HCT116 (cell line): ENCODE measurements at regions not wholly inside any gene's neighbourhood (a gene's known extent, or its start where the extent isn't known, plus 50 kb on each side); places are given as distances from the start of the nearest gene placed in this dataset.

Experiments
- ATAC-seq: fragments of 200-7000 bp; cut with Tn5 transposase; 2 replicates; pipeline ENCODE4 v1.9.1; 2020; ENCODE audit warnings: mild to moderate bottlenecking, moderate library complexity
- BruUV-seq: library from RNA; stranded (reverse); fragments of 400-500 nt; replicated peaks from 2 replicates; lab custom pipeline; 2021; lab: Mats Ljungman, UMichigan
- CTCF ChIA-PET: fragments of 300-600 bp; sonication (Branson Sonifier 250); formaldehyde crosslinking; loops from one replicate; lab custom pipeline; 2021; ENCODE audit warnings: antibody characterized with exemption; lab: Charles Lee
- POLR2A ChIA-PET: fragments of 300-600, 350-600 bp; sonication (Branson Sonifier 250); formaldehyde crosslinking; loops from one replicate; lab custom pipeline; 2021; ENCODE audit warnings: antibody characterized with exemption; lab: Charles Lee
- RAD21 ChIA-PET, 2 experiments: fragments of 300-600 bp; sonication (Branson Sonifier 250); formaldehyde crosslinking; loops; one replicate each; lab custom pipeline; 2023; ENCODE audit warnings: low total read pairs in 2 of 2; ENCODE audit not compliant: uncharacterized antibody in 2 of 2, unreplicated experiment in 2 of 2, low non-redundant PET in 1 of 2; lab: Charles Lee
- DNase-seq: peaks from one replicate; pipeline ENCODE4 v3.0.0-alpha.2; 2010; ENCODE audit warnings: low read depth, low spot score
- H2AFZ ChIP-seq: fragments of 200-600 bp; shearing (Covaris generic), sonication (generic); 2 replicates; pipeline ENCODE4 v1.6.1; 2017; ENCODE audit warnings: low read depth, mixed run types, mixed read lengths, antibody characterized with exemption, low read length; ENCODE audit not compliant: poor library complexity, severe bottlenecking
- H3K27ac ChIP-seq: 2 replicates; pipeline ENCODE4 v1.5.1; 2012; ENCODE audit warnings: low read depth, low read length
- H3K27me3 ChIP-seq: fragments of 200-600 bp; sonication (generic); 2 replicates; pipeline ENCODE4 v1.6.1; 2016; ENCODE audit warnings: mixed run types, low read length, mixed read lengths; ENCODE audit not compliant: insufficient read depth
- H3K36me3 ChIP-seq, 2 experiments: fragments of 200-500 bp in 1 of 2; fragments of 200-600 bp in 1 of 2; sonication (Bioruptor generic) in 1 of 2; sonication (generic) in 1 of 2; 2 replicates each; pipeline versions ENCODE4 v1.5.1 to v1.6.1; 2014 to 2016; ENCODE audit warnings: low read length in 2 of 2, inconsistent platforms in 1 of 2, mixed read lengths in 1 of 2, mixed run types in 1 of 2; ENCODE audit not compliant: insufficient read depth in 2 of 2, control insufficient read depth in 1 of 2
- H3K4me1 ChIP-seq, 2 experiments: fragments of 200-600 bp in 1 of 2; sonication (generic) in 1 of 2; 2 replicates each; pipeline versions ENCODE4 v1.5.1 to v1.6.1; 2012 to 2017; ENCODE audit warnings: low read length in 2 of 2, inconsistent platforms in 1 of 2, mild to moderate bottlenecking in 1 of 2, mixed read lengths in 1 of 2, mixed run types in 1 of 2, moderate library complexity in 1 of 2; ENCODE audit not compliant: insufficient read depth in 2 of 2, control insufficient read depth in 1 of 2
- H3K4me2 ChIP-seq: fragments of 200-600 bp; sonication (generic); 2 replicates; pipeline ENCODE4 v1.6.1; 2017; ENCODE audit warnings: mixed run types, low read length, mixed read lengths
- H3K4me3 ChIP-seq, 2 experiments: fragments of 200-600 bp in 1 of 2; sonication (generic) in 1 of 2; replicated peaks in 1 of 2; 2 replicates each; pipeline ENCODE4 v1.5.1; 2011 to 2016; ENCODE audit warnings: low read length in 2 of 2, control low read depth in 1 of 2, low read depth in 1 of 2, mild to moderate bottlenecking in 1 of 2, mixed read lengths in 1 of 2, mixed run types in 1 of 2
- H3K79me2 ChIP-seq: fragments of 200-600 bp; sonication (generic); 2 replicates; pipeline ENCODE4 v1.6.1; 2017; ENCODE audit warnings: mild to moderate bottlenecking, mixed run types, low read length, moderate library complexity, mixed read lengths; ENCODE audit not compliant: insufficient read depth
- H3K9ac ChIP-seq: fragments of 200-600 bp; sonication (generic); 2 replicates; pipeline ENCODE4 v1.6.1; 2016; ENCODE audit warnings: low read length, mixed read lengths
- H3K9me2 ChIP-seq: fragments of 200-600 bp; sonication (generic), shearing (Covaris generic); 2 replicates; pipeline ENCODE4 v1.6.1; 2017; ENCODE audit warnings: mixed run types, mild to moderate bottlenecking, moderate library complexity; ENCODE audit not compliant: insufficient read depth
- H3K9me3 ChIP-seq, 2 experiments: fragments of 200-500 bp in 1 of 2; fragments of 200-600 bp in 1 of 2; sonication (Bioruptor generic) in 1 of 2; sonication (generic) in 1 of 2; 2 replicates each; pipeline ENCODE4 v1.6.1; 2014 to 2017; ENCODE audit warnings: low read length in 2 of 2, mixed read lengths in 2 of 2, inconsistent platforms in 1 of 2, low read depth in 1 of 2, mild to moderate bottlenecking in 1 of 2, mixed run types in 1 of 2, moderate library complexity in 1 of 2; ENCODE audit not compliant: control insufficient read depth in 1 of 2, insufficient read depth in 1 of 2
- H4K20me1 ChIP-seq: fragments of 200-600 bp; sonication (generic), shearing (Covaris generic); 2 replicates; pipeline ENCODE4 v1.6.1; 2017; ENCODE audit warnings: mixed run types, mild to moderate bottlenecking, moderate library complexity; ENCODE audit not compliant: insufficient read depth
- EGR1 ChIP-seq: IDR thresholded peaks from 2 replicates; pipeline ENCODE4 v1.6.1; 2012; ENCODE audit warnings: low read depth
- EZH2 ChIP-seq: fragments of 200-600 bp; sonication (generic); IDR thresholded peaks from 2 replicates; pipeline ENCODE4 v1.6.1; 2017; ENCODE audit warnings: antibody characterized with exemption, mixed run types
- EZH2phosphoT487 ChIP-seq: fragments of 200-600 bp; IDR thresholded peaks from 2 replicates; pipeline ENCODE4 v1.6.1; 2018; ENCODE audit warnings: antibody characterized with exemption, borderline replicate concordance
- RAD21 ChIP-seq: IDR thresholded peaks from 2 replicates; pipeline ENCODE4 v1.6.1; 2012; ENCODE audit warnings: low read depth, mild to moderate bottlenecking
- YY1 ChIP-seq: IDR thresholded peaks from 2 replicates; pipeline ENCODE4 v1.6.1; 2011; ENCODE audit warnings: low read length, low read depth, moderate library complexity, mild to moderate bottlenecking; ENCODE audit not compliant: insufficient replicate concordance; ENCODE audit errors: extremely low read depth
- ZNF274 ChIP-seq: fragments of 200-500 bp; sonication (Bioruptor generic); IDR thresholded peaks from 2 replicates; pipeline ENCODE4 v1.6.1; 2014; ENCODE audit warnings: mild to moderate bottlenecking, low read depth, low read length, inconsistent platforms
- intact Hi-C: fragments of 100-400 bp; cut with micrococcal nuclease; formaldehyde crosslinking; loops from 2 replicates; pipeline ENCODE4 v1.10.0; 2022
- TF ChIP-seq, protein P1 (sequence below), 3 experiments: fragments of 200-600 bp in 1 of 3; sonication (generic) in 1 of 3; IDR thresholded peaks in 2 of 3; conservative IDR thresholded peaks in 1 of 3; 2 replicates each; pipeline ENCODE4 v1.5.1; 2012 to 2017; ENCODE audit warnings: low read depth in 2 of 3, low read length in 2 of 3, antibody characterized with exemption in 1 of 3, borderline replicate concordance in 1 of 3, control low read depth in 1 of 3, mild to moderate bottlenecking in 1 of 3, mixed read lengths in 1 of 3, mixed run types in 1 of 3, moderate library complexity in 1 of 3; ENCODE audit not compliant: insufficient read depth in 1 of 3
- TF ChIP-seq, protein P2 (sequence below): IDR thresholded peaks from 2 replicates; pipeline ENCODE4 v1.6.1; 2011; ENCODE audit warnings: mild to moderate bottlenecking, low read length, moderate library complexity; ENCODE audit not compliant: insufficient replicate concordance; ENCODE audit errors: extremely low read depth

DNA sequence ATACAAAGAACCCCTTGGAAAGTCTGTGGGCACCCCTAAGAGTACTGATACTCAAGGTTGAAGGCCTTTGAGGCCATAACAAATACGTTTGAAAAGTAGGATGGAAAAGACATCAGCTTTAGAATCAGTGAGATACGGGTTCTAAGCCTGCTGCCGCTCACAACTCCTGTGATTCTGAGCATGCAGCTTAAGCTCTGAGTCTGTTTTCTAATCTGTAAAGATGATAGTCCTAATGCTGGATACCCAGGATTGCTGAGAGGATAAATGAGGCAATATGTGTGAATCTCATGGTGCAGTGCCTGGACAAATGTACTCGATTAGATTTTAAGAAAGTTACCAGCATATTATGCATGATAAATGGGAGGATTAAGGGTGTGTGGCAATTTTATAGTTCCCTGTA is 321.0 kb upstream of the HSF2 start:
- Histone ChIP-seq H3K36me3 (no peaks in the 10 kb centered on the region), H3K9me2 (no peaks in the 10 kb centered on the region), H3K4me3 (no peak overlapping the region), H3K9ac (no peak overlapping the region), H3K4me1 (no peaks in the 10 kb centered on the region; a peak in 2 of 4 replicates), H3K9me3 (no peaks in the 10 kb centered on the region), H3K27me3 (no peaks in the 10 kb centered on the region), H4K20me1 (no peaks in the 10 kb centered on the region), H3K4me2 (no peak overlapping the region), H3K79me2 (no peaks in the 10 kb centered on the region), H3K27ac (no peak overlapping the region), H2AFZ (no peak overlapping the region)
- intact Hi-C loops: no loop called here
- ChIA-PET POLR2A (no interaction called here), RAD21 (no interaction called here), CTCF (no interaction called here)
- TF ChIP-seq, protein P1, sequence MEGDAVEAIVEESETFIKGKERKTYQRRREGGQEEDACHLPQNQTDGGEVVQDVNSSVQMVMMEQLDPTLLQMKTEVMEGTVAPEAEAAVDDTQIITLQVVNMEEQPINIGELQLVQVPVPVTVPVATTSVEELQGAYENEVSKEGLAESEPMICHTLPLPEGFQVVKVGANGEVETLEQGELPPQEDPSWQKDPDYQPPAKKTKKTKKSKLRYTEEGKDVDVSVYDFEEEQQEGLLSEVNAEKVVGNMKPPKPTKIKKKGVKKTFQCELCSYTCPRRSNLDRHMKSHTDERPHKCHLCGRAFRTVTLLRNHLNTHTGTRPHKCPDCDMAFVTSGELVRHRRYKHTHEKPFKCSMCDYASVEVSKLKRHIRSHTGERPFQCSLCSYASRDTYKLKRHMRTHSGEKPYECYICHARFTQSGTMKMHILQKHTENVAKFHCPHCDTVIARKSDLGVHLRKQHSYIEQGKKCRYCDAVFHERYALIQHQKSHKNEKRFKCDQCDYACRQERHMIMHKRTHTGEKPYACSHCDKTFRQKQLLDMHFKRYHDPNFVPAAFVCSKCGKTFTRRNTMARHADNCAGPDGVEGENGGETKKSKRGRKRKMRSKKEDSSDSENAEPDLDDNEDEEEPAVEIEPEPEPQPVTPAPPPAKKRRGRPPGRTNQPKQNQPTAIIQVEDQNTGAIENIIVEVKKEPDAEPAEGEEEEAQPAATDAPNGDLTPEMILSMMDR (IDR thresholded peaks at IDR 0.05 in 2 of 3, conservative IDR thresholded peaks at IDR 0.05 in 1 of 3; ENCODE audit: borderline replicate concordance in 1 of 3, insufficient read depth in 1 of 3, low read depth in 2 of 3, low read length in 2 of 3): no peak
- TF ChIP-seq EZH2phosphoT487: no peak
- no peak for TF ChIP-seq RAD21
- no peak for ATAC-seq
- BruUV-seq: no TSS peak
- DNase-seq: no peak

DNA sequence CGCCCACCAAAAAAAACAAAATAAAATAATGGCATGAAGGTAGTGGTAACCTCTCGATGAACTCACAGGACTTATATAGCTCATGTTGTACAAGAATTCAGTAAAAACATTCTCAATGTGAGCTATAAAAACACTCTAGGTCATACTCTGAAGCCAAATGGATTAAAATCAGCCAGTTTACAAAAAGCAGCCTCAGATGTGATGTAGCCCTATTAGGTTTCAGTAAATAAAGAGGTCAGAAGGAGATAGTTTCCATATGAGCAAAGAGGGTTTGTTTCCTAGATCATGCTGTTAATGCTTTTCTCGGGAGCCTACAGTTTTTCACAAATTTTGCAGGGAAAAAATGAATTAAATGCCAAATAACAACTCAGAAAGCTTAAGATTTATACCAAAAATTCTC is 319.5 kb upstream of the HSF2 start:
- intact Hi-C loops: no loop called here
- ChIA-PET POLR2A (no interaction called here), RAD21 (no interaction called here), CTCF (no interaction called here)
- Histone ChIP-seq H3K4me1 (no peaks in the 10 kb centered on the region; a peak in 2 of 4 replicates), H3K4me3 (no peak overlapping the region), H3K36me3 (no peaks in the 10 kb centered on the region), H2AFZ (no peak overlapping the region), H3K9me2 (no peaks in the 10 kb centered on the region), H3K79me2 (no peaks in the 10 kb centered on the region), H3K27ac (no peak overlapping the region), H4K20me1 (no peaks in the 10 kb centered on the region), H3K9me3 (no peaks in the 10 kb centered on the region), H3K9ac (no peak overlapping the region), H3K4me2 (no peak overlapping the region), H3K27me3 (no peaks in the 10 kb centered on the region)
- ATAC-seq: no peak
- no TSS peak for BruUV-seq
- DNase-seq: no peak
- TF ChIP-seq ZNF274 (no peak), YY1 (no peak), EZH2 (no peak), EGR1 (no peak)
- TF ChIP-seq, protein P2, sequence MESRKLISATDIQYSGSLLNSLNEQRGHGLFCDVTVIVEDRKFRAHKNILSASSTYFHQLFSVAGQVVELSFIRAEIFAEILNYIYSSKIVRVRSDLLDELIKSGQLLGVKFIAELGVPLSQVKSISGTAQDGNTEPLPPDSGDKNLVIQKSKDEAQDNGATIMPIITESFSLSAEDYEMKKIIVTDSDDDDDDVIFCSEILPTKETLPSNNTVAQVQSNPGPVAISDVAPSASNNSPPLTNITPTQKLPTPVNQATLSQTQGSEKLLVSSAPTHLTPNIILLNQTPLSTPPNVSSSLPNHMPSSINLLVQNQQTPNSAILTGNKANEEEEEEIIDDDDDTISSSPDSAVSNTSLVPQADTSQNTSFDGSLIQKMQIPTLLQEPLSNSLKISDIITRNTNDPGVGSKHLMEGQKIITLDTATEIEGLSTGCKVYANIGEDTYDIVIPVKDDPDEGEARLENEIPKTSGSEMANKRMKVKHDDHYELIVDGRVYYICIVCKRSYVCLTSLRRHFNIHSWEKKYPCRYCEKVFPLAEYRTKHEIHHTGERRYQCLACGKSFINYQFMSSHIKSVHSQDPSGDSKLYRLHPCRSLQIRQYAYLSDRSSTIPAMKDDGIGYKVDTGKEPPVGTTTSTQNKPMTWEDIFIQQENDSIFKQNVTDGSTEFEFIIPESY: no peak
- TF ChIP-seq, protein P1 (IDR thresholded peaks at IDR 0.05 in 2 of 3, conservative IDR thresholded peaks at IDR 0.05 in 1 of 3; ENCODE audit: borderline replicate concordance in 1 of 3, insufficient read depth in 1 of 3, low read depth in 2 of 3, low read length in 2 of 3): no peak
